RWPE1 (cell line): ENCODE measurements at regions not wholly inside any gene's neighbourhood (a gene's known extent, or its start where the extent isn't known, plus 50 kb on each side); places are given as distances from the start of the nearest gene placed in this dataset.
"Not testable (repeated sequence)": the region's sequence is repeated elsewhere in the genome, so short reads cannot be mapped to it uniquely, and the experiment has no call there.

ENCODE experiments used
- CTCF ChIA-PET: fragments of 350-600 bp; sonication (Branson Sonifier 250); formaldehyde crosslinking; extraction: SDS; loops from one replicate; lab custom pipeline; 2021; lab: Yijun Ruan, JAX
- POLR2A ChIA-PET: fragments of 400-600 bp; formaldehyde crosslinking; extraction: SDS; loops from one replicate; lab custom pipeline; 2020; ENCODE audit warnings: antibody characterized with exemption; ENCODE audit not compliant: low non-redundant PET; lab: Yijun Ruan, JAX
- DNase-seq: peaks from one replicate; pipeline ENCODE4 v3.0.0; 2012; ENCODE audit warnings: low spot score
- H3K27ac ChIP-seq: fragments of 450-650 bp; 2 replicates; pipeline ENCODE4 v1.5.1; 2017

GRCh38 chr10:47654161-47654560 lies 109.2 kb downstream of the SYT15B start:
- DNase-seq, POLR2A ChIA-PET, H3K27ac ChIP-seq, CTCF ChIA-PET: not testable (repeated sequence)

GRCh38 chr10:47648594-47648993 lies 114.8 kb downstream of the SYT15B start:
- DNase-seq, CTCF ChIA-PET, POLR2A ChIA-PET, H3K27ac ChIP-seq: not testable (repeated sequence)

GRCh38 chr10:47647523-47648101 lies 115.8 kb downstream of the SYT15B start:
- DNase-seq, POLR2A ChIA-PET, CTCF ChIA-PET, H3K27ac ChIP-seq: not testable (repeated sequence)

- CTCF ChIA-PET, DNase-seq, H3K27ac ChIP-seq, POLR2A ChIA-PET: not testable (repeated sequence)
Observed at GRCh38 chr10:47646686-47647273, 116.6 kb downstream of the SYT15B start.

- POLR2A ChIA-PET, CTCF ChIA-PET, DNase-seq, H3K27ac ChIP-seq: not testable (repeated sequence)
Observed at GRCh38 chr10:47626975-47627374, 103.5 kb upstream of the AGAP9 start.

GRCh38 chr10:47622719-47623118 lies 99.3 kb upstream of the AGAP9 start:
- H3K27ac ChIP-seq, CTCF ChIA-PET, POLR2A ChIA-PET, DNase-seq: not testable (repeated sequence)

GRCh38 chr10:47619300-47620012 lies 96.0 kb upstream of the AGAP9 start:
- H3K27ac ChIP-seq, CTCF ChIA-PET, POLR2A ChIA-PET, DNase-seq: not testable (repeated sequence)

- CTCF ChIA-PET, H3K27ac ChIP-seq, DNase-seq, POLR2A ChIA-PET: not testable (repeated sequence)
Observed at GRCh38 chr10:47609311-47609710, 85.9 kb upstream of the AGAP9 start.

GRCh38 chr10:47605791-47606773 lies 82.6 kb upstream of the AGAP9 start:
- POLR2A ChIA-PET, DNase-seq, H3K27ac ChIP-seq, CTCF ChIA-PET: not testable (repeated sequence)

- DNase-seq, H3K27ac ChIP-seq, CTCF ChIA-PET, POLR2A ChIA-PET: not testable (repeated sequence)
Observed at GRCh38 chr10:47600604-47601003, 77.2 kb upstream of the AGAP9 start.

- CTCF ChIA-PET, POLR2A ChIA-PET, H3K27ac ChIP-seq, DNase-seq: not testable (repeated sequence)
Observed at GRCh38 chr10:47600127-47600526, 76.7 kb upstream of the AGAP9 start.

GRCh38 chr10:47599657-47600056 lies 76.2 kb upstream of the AGAP9 start:
- POLR2A ChIA-PET = not testable (repeated sequence)

GRCh38 chr10:47593805-47594204 lies 70.4 kb upstream of the AGAP9 start:
- H3K27ac ChIP-seq, POLR2A ChIA-PET, DNase-seq, CTCF ChIA-PET: not testable (repeated sequence)

More at GRCh38 chr10:47599657-47600056, 76.2 kb upstream of the AGAP9 start:
- H3K27ac ChIP-seq, CTCF ChIA-PET, DNase-seq: not testable (repeated sequence)

GRCh38 chr10:47593129-47593528 lies 69.7 kb upstream of the AGAP9 start:
- H3K27ac ChIP-seq, POLR2A ChIA-PET, DNase-seq, CTCF ChIA-PET: not testable (repeated sequence)

- not testable (repeated sequence) for DNase-seq
Observed at GRCh38 chr10:47590956-47591355, 67.5 kb upstream of the AGAP9 start.

GRCh38 chr10:47590534-47590933 lies 67.1 kb upstream of the AGAP9 start:
- POLR2A ChIA-PET, DNase-seq: not testable (repeated sequence)

More at GRCh38 chr10:47590956-47591355, 67.5 kb upstream of the AGAP9 start:
- POLR2A ChIA-PET, H3K27ac ChIP-seq, CTCF ChIA-PET: not testable (repeated sequence)

More at GRCh38 chr10:47590534-47590933, 67.1 kb upstream of the AGAP9 start:
- H3K27ac ChIP-seq, CTCF ChIA-PET: not testable (repeated sequence)
